ENCODE measurements at regions not wholly inside any gene's neighbourhood (a gene's known extent, or its start where the extent isn't known, plus 50 kb on each side); places are given as distances from the start of the nearest gene placed in this dataset.

DNA sequence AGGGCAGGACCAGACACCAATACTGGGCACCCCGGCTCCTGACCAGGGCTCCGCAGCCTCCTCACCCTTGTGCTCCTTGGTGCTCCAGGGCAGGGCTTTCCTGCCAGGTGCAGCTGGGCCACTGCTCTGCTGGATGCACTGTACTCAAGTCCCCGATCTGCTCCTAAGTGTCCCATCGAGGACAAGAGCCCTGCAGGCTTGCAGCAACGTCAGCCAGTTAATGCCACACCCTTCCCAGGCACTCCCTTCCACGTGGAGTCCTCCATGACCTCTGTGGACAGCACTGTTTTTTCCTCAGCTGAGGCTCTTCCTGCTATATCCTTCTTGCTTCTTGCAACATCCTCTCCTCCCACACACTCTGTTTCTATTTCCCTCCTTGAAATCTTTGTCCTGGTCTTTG, 94.0 kb upstream of the NGF start:
- TF ChIP-seq CTCF (IDR thresholded peaks at IDR 0.05; ENCODE audit: low read depth, low read length, missing input control), result no peak
- TF ChIP-seq, protein P1, sequence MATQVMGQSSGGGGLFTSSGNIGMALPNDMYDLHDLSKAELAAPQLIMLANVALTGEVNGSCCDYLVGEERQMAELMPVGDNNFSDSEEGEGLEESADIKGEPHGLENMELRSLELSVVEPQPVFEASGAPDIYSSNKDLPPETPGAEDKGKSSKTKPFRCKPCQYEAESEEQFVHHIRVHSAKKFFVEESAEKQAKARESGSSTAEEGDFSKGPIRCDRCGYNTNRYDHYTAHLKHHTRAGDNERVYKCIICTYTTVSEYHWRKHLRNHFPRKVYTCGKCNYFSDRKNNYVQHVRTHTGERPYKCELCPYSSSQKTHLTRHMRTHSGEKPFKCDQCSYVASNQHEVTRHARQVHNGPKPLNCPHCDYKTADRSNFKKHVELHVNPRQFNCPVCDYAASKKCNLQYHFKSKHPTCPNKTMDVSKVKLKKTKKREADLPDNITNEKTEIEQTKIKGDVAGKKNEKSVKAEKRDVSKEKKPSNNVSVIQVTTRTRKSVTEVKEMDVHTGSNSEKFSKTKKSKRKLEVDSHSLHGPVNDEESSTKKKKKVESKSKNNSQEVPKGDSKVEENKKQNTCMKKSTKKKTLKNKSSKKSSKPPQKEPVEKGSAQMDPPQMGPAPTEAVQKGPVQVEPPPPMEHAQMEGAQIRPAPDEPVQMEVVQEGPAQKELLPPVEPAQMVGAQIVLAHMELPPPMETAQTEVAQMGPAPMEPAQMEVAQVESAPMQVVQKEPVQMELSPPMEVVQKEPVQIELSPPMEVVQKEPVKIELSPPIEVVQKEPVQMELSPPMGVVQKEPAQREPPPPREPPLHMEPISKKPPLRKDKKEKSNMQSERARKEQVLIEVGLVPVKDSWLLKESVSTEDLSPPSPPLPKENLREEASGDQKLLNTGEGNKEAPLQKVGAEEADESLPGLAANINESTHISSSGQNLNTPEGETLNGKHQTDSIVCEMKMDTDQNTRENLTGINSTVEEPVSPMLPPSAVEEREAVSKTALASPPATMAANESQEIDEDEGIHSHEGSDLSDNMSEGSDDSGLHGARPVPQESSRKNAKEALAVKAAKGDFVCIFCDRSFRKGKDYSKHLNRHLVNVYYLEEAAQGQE (IDR thresholded peaks at IDR 0.05), result no peak
- no peak for TF ChIP-seq FOXA1 (IDR thresholded peaks at IDR 0.05)
- no peak for TF ChIP-seq RXRA (IDR thresholded peaks at IDR 0.05)
- TF ChIP-seq, protein P2, sequence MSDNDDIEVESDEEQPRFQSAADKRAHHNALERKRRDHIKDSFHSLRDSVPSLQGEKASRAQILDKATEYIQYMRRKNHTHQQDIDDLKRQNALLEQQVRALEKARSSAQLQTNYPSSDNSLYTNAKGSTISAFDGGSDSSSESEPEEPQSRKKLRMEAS (IDR thresholded peaks at IDR 0.05), result no peak
- no peak for TF ChIP-seq SP1 (IDR thresholded peaks at IDR 0.05)
- no peak for TF ChIP-seq YY1 (IDR thresholded peaks at IDR 0.05)
- no peak for TF ChIP-seq TAF1 (conservative IDR thresholded peaks at IDR 0.05)
- TF ChIP-seq EGR1 (IDR thresholded peaks at IDR 0.05; ENCODE audit: low read depth in 2 of 2), result no peak
- TF ChIP-seq, protein P3, sequence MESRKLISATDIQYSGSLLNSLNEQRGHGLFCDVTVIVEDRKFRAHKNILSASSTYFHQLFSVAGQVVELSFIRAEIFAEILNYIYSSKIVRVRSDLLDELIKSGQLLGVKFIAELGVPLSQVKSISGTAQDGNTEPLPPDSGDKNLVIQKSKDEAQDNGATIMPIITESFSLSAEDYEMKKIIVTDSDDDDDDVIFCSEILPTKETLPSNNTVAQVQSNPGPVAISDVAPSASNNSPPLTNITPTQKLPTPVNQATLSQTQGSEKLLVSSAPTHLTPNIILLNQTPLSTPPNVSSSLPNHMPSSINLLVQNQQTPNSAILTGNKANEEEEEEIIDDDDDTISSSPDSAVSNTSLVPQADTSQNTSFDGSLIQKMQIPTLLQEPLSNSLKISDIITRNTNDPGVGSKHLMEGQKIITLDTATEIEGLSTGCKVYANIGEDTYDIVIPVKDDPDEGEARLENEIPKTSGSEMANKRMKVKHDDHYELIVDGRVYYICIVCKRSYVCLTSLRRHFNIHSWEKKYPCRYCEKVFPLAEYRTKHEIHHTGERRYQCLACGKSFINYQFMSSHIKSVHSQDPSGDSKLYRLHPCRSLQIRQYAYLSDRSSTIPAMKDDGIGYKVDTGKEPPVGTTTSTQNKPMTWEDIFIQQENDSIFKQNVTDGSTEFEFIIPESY (IDR thresholded peaks at IDR 0.05), result no peak
- TF ChIP-seq RAD21 (IDR thresholded peaks at IDR 0.05), result no peak
- no peak for TF ChIP-seq ATF3 (IDR thresholded peaks at IDR 0.05)
- TF ChIP-seq JUND (IDR thresholded peaks at IDR 0.05), result no peak

Data from liver (tissue), 3 donors.